Thyroid gland (tissue), 4 donors: ENCODE measurements at regions not wholly inside any gene's neighbourhood (a gene's known extent, or its start where the extent isn't known, plus 50 kb on each side); places are given as distances from the start of the nearest gene placed in this dataset.
"Not testable (repeated sequence)": the region's sequence is repeated elsewhere in the genome, so short reads cannot be mapped to it uniquely, and the experiment has no call there.

Experiments
- CTCF ChIP-seq, 6 experiments: fragments of 200-600 bp in 3 of 6; fragments of 450-650 bp in 3 of 6; sonication (generic) in 3 of 6; IDR thresholded peaks; one replicate each; pipeline ENCODE4 v1.5.1; 2016 to 2019; ENCODE audit warnings: antibody characterized with exemption in 6 of 6, mild to moderate bottlenecking in 2 of 6, inconsistent platforms in 1 of 6, moderate library complexity in 1 of 6
- POLR2A ChIP-seq, 2 donors: fragments of 450-650 bp; IDR thresholded peaks; one replicate each; pipeline ENCODE4 v1.6.1; 2017; ENCODE audit warnings: antibody characterized with exemption in 2 of 2, mild to moderate bottlenecking in 2 of 2, moderate library complexity in 1 of 2

- TF ChIP-seq CTCF, POLR2A (IDR thresholded peaks at IDR 0.05): not testable (repeated sequence)
Observed at GRCh38 chr9:67106659-67107058, 114.3 kb upstream of the SPATA31A3 start.
